SKM-1 (cell line): ENCODE measurements at regions not wholly inside any gene's neighbourhood (a gene's known extent, or its start where the extent isn't known, plus 50 kb on each side); places are given as distances from the start of the nearest gene placed in this dataset.

Experiments
- DNase-seq: peaks from one replicate; lab custom pipeline; 2025; ENCODE audit not compliant: unreplicated experiment; lab: John Stamatoyannopoulos, UW

GRCh38 chr17:62913991-62914570 is 52.0 kb upstream of the TANC2 start:
- DNase-seq, result no peak

DNA sequence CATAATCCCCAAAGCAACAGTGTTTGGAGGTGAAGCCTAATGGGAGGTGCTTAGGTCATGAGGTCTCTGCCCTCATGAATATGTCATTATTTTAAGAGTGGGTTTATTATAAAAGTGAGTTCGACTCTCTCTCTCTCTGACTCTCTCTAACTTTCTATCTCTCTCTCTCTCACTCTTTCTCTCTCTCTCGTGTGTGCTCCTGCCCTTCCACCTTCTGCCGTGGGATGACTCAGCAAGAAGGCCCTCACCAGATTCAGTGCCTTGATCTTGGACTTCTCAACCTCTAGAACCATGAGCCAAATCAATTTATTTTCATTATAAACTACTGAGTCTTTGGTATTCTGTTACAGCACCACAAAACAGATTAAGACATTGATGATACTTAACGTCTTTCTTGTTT is 53.7 kb upstream of the TANC2 start:
- no peak for DNase-seq

GRCh38 chr17:62911114-62911513 is 54.9 kb upstream of the TANC2 start:
- DNase-seq, result no peak

- no peak for DNase-seq
These were observed 55.8 kb upstream of the TANC2 start for GRCh38 chr17:62910277-62910676.

DNA sequence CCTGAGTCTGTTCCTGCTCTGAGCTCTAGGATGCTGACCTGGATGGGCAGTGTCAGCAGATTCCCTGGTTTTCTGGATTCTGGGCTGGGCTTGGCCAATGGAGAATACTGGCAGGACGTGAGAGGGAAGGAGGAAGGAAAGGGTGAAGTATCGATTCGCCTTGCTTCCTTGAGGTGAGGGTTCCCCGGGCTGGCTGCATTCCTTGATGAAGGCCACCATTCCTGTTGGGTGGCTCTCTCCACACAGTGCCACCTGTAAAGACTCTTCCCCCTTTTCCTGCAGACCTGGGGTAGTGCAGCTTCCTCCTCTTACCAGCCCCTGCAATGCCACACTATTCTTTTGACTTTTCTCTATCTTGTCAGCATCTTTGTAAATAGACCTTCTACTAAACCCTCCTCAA is 58.1 kb upstream of the TANC2 start:
- DNase-seq, result no peak

DNA sequence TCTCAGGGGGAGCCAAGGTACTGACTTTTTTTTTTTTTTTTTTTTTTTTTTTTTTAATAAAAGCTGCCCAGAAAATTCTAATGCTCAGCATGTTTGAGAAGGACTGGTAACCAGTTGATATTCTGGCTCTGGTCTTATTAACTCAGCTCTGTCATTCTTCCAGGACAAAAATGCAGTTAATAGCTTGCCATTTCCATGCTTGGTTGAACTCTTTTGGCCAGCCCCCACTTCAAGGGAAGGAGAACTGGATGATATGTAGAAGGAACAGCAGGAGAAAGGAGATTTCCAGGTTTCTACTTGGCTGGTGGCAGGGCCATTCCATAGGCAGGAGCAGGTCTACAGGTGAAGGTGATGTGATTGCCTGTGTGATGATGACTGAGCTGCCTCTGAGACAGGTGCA is 59.2 kb upstream of the TANC2 start:
- no peak for DNase-seq

- no peak for DNase-seq
These were observed 60.8 kb upstream of the TANC2 start for GRCh38 chr17:62905233-62905632.

DNA sequence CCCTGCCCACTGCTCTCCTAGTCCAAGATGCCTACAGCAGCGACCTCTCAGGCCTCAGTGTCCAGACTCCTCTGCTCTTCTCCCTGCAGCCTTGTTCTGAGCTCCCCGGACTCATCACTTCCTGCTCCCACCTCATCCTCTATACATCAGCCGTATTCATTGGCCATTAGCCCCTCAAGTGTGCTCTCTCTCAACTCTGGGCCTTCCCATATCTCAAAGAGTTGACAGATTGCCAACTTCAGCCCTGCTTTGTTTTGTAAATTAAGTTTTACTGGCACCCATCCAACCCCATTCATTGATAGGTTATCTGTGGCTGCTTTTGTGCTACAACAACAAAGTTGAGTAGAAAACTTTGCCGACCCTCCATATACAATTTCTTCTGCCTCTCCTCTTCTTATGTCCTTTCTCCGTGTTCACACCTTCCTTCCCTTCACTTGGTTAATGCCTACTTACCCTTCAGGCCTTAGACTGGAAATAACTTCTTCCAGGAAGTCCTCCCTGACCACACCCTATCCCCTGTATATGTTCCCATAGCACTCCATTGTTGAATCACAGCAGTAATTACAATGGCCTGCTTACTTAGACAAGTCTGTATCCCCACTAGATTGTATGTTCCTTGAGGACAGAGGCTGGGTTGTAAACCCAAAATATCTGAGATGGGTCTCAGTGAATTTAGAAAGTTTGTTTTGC is 63.4 kb upstream of the TANC2 start:
- no peak for DNase-seq

DNA sequence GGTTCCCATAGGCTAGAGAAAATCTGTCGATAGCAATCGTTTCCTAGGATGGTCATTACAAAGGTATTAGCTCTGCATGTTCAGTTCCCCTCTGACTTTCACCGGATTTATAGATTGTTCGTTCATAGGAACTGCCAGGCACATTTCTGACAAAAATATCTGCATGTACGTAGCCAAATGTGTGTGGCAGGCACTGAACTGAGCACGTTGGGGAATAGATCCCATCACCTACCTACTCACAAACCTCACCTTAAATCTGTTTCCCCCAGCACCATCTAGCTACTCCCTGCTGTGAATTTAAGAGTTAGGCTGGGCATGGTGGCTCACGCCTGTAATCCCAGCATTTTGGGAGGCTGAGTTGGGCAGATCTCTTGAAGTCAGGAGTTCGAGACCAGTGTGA is 64.5 kb upstream of the TANC2 start:
- no peak for DNase-seq

DNA sequence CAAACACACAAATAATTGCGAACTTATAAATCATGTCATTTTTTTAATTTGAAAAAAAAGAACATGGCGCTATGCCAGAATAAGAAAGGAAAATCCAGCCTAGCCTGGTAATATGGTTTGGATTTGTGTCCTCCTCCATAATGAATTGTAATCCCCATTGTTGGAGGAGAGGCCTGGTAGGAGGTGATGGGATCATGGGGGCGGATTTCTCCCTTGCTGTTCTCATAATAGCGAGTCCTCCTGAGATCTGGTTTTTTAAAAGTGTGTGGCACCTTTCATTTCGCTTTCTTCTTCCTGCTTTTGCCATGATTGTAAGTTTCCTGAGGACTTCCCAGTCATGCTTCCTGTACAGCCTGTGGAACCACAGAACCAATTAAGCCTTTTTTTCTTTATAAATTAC is 65.9 kb upstream of the TANC2 start:
- no peak for DNase-seq

DNA sequence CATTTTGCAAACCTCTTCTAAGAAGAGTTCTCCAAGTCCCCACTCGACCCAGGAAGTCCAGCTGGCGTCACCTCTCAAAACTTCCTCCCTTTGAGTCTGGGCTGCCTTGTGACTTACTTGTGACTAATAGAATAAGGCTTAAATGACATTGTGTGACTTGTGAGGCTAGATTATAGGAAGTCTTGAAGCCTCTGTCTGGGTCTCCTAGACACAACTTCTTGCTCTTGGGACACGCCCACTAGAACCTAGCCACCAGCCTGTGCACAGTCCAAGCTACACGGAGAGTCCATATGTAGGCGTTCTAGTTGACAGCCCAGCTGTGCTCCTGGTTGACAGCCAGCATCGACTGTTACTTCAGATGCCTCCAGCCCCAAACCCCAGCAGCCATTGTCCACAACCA is 66.7 kb upstream of the TANC2 start:
- DNase-seq, result no peak

DNA sequence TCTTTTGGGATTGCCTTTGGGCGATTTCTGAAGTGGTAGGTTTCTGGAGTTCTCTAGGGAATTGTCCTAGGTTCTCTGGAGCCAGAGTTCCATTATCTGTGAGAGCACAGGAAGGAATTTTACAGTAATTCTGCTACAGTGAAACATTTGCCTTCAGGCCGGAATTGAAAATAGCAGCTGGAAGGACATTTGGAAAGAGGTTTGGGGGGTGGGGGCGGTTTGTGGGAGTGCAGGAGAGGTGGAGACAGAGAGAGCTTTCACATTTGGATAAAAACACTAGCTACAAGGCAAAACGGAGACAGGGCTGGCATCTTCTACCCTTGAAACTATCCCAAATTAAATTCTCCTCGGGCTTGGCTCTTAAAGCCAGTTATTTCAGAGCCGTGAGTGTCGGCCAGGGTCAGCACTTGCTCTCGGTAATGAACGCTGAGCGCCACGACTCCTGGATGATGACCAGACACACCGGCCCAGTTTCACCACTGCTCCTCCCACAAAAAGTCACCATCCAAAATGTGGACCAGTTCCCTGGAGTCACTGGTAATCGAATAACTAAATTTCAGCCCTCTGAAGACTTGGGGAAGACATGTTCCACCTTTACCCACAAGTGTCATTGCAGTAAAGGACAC is 67.7 kb upstream of the TANC2 start:
- DNase-seq, result no peak

GRCh38 chr17:62897706-62898105 is 68.3 kb upstream of the TANC2 start:
- no peak for DNase-seq

DNA sequence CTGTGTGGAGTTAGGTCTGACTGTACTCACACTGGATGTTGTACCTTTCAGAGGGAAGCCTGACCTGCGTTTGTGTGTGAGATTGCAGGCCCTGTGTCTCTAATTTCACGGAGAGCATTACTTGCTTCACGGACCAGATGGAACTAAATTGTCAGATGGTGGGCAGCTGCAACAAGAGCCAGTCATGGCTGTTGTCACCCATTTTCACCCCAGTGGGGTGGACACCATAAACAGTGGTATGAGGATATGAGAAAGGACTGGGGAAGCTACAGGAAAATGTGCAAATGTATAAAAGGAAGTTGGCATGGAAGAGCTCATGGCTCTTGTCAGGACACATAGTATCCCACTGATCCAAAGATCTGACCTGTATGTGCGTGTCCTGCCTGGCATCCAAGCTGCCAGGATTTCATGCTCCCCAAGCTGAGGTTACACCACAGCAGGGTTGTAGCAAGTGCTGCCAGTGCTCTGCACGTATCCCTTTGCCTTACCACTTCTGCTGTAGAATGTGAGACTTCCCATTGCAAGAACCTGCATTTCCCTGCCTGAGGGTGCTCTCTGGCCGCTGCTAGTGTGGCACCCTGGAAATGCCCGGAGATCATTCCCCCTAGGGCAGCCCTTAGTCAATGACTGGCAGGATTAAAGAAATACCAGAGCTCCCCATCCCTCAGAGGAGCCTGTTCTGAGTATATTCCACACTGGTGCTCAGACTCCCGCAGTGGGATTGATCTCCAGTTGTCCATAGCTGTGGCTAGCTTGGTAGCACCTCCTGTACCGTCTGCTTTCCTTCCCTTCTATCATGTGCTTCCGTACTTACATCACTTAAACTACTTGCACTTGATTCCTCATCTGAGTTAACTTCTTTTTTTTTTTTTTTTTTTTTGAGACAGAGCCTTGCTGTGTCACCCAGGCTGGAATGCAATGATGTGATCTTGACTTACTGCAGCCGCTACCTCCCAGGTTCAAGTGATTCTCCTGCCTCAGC is 70.4 kb upstream of the TANC2 start:
- DNase-seq, result peak; percentile 41

GRCh38 chr17:62892870-62893338 is 73.1 kb upstream of the TANC2 start:
- peak; percentile 96 for DNase-seq

DNA sequence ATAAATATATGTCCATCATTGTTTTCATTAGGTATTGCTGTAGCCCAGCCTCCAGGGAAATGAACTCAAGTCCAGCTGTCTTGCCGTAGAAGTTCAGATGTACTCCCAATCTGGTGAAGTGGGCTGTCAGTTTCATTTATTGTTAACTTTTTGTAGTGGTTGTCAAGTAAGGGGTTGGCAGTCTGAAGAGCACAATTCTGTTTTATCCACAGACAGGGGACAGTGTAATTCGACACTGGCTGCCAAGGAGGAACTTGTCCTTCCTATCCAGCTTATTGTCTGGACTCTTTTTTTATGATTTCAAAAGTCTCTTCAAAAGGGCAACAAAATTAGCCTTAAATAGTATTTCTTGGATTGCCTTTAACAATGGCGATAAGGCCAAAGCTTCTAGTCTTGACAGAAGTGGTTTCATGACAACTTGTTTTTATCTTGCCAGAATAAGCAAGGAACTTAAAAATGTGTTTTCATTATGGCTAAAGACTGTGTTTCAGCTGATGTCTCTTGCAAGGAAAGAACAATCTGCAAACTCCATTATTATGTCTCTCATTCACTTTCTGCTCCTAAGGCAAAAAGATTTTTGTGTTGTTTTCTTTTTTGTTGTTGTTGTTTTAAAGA is 73.9 kb upstream of the TANC2 start:
- DNase-seq, result no peak

DNA sequence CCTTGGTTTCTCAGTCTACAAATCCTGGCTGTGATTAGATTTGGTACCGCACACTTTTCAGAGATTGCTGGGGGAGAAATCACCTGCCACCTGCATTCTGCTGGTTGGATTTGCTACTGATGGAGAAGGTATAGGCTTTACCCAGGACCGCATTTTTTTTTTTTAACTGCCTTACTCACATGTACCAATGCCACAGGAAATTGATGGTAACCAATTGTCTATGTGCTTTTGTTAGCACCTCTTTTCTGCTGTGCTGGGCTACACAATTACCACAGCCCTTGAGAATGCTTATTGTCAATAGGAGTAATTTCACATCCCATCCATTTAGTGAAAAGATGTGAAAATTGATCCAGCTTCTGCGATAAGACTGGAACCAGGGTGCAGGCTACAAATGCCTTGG is 74.4 kb upstream of the TANC2 start:
- no peak for DNase-seq

GRCh38 chr17:62888765-62889164 is 77.3 kb upstream of the TANC2 start:
- DNase-seq, result no peak

DNA sequence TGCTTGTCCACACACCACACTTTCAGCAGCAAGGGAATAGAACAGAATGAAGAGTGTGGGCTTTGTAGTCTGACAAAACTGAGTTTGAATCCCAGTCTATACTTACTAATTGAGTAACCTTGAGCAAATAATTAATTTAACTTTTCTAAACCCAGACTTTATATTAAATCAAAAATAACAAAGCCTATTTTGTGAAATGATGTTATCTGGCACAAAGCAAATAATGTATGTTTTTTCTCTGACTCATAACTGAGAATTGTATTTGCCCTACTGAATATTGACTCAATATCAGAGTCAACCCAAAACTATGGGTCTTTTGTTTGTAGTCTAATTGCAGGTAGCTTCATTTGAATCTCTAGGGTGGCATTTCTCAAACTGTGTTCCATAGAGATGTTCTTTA is 77.9 kb upstream of the TANC2 start:
- DNase-seq, result no peak

GRCh38 chr17:62887437-62887836 is 78.6 kb upstream of the TANC2 start:
- no peak for DNase-seq

- DNase-seq, result no peak
These were observed 76.7 kb upstream of the MARCHF10 start for GRCh38 chr17:62884781-62885180.
